22Rv1 (cell line): ENCODE measurements at regions not wholly inside any gene's neighbourhood (a gene's known extent, or its start where the extent isn't known, plus 50 kb on each side); places are given as distances from the start of the nearest gene placed in this dataset.

Experiments used
- ZFX ChIP-seq: fragments of 450-650 bp; IDR thresholded peaks from 2 replicates; pipeline ENCODE4 v1.6.1; 2017; ENCODE audit warnings: antibody characterized with exemption, borderline replicate concordance
- TF ChIP-seq, protein P1 (sequence below): fragments of 450-650 bp; IDR thresholded peaks from 2 replicates; pipeline ENCODE4 v1.5.1; 2017; ENCODE audit warnings: mild to moderate bottlenecking

DNA sequence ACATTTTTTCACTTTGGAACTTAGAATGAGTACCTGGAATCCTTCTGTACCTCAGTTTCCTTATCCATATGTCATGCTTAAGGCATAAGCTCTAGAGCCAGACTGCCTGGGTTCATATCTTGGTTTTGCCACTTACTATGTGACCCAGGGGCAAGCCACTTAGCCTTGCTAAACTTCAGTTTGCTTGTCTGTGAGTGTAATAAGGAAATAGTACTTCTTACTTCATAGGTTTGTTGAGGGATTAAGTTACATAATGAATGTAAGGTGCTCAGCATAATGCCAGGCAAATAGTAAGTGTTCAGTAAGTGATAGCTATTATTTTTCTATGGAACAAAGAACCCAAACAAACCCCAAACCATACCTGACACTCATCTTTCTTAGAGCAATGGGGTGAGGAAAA is 225.1 kb downstream of the BCAT1 start:
- TF ChIP-seq, protein P1, sequence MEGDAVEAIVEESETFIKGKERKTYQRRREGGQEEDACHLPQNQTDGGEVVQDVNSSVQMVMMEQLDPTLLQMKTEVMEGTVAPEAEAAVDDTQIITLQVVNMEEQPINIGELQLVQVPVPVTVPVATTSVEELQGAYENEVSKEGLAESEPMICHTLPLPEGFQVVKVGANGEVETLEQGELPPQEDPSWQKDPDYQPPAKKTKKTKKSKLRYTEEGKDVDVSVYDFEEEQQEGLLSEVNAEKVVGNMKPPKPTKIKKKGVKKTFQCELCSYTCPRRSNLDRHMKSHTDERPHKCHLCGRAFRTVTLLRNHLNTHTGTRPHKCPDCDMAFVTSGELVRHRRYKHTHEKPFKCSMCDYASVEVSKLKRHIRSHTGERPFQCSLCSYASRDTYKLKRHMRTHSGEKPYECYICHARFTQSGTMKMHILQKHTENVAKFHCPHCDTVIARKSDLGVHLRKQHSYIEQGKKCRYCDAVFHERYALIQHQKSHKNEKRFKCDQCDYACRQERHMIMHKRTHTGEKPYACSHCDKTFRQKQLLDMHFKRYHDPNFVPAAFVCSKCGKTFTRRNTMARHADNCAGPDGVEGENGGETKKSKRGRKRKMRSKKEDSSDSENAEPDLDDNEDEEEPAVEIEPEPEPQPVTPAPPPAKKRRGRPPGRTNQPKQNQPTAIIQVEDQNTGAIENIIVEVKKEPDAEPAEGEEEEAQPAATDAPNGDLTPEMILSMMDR, result no peak
- TF ChIP-seq ZFX, result no peak
